COLO829 (cell line): ENCODE measurements at regions not wholly inside any gene's neighbourhood (a gene's known extent, or its start where the extent isn't known, plus 50 kb on each side); places are given as distances from the start of the nearest gene placed in this dataset.
"Not testable (repeated sequence)": the region's sequence is repeated elsewhere in the genome, so short reads cannot be mapped to it uniquely, and the experiment has no call there.

Experiments
- DNase-seq: peaks from one replicate; pipeline ENCODE4 v3.0.0; 2012; ENCODE audit warnings: low spot score

- peak; percentile 40 for DNase-seq
Measured at GRCh38 chr6:4253604-4254231, 118.3 kb upstream of the ECI2 start.

GRCh38 chr6:4252445-4252844, 117.1 kb upstream of the ECI2 start:
- DNase-seq: not testable (repeated sequence)

GRCh38 chr6:4250645-4251044, 115.3 kb upstream of the ECI2 start:
- no peak for DNase-seq

- DNase-seq: not testable (repeated sequence)
Measured at GRCh38 chr6:4243832-4244231, 108.5 kb upstream of the ECI2 start.

- no peak for DNase-seq
Measured at GRCh38 chr6:4243237-4243636, 107.9 kb upstream of the ECI2 start.

GRCh38 chr6:4242601-4243000, 107.2 kb upstream of the ECI2 start:
- no peak for DNase-seq

GRCh38 chr6:4240148-4240547, 104.8 kb upstream of the ECI2 start:
- no peak for DNase-seq

GRCh38 chr6:4225161-4225872, 89.9 kb upstream of the ECI2 start:
- DNase-seq: no peak

GRCh38 chr6:4224067-4224978, 88.9 kb upstream of the ECI2 start:
- no peak for DNase-seq

GRCh38 chr6:4220558-4220957, 85.2 kb upstream of the ECI2 start:
- no peak for DNase-seq

GRCh38 chr6:4218619-4219317, 83.4 kb upstream of the ECI2 start:
- DNase-seq: not testable (repeated sequence)

- DNase-seq: no peak
Measured at GRCh38 chr6:4212588-4212987, 77.2 kb upstream of the ECI2 start.

GRCh38 chr6:4210629-4211419, 75.4 kb upstream of the ECI2 start:
- peak; percentile 63 for DNase-seq

- no peak for DNase-seq
Measured at GRCh38 chr6:4209196-4209595, 73.8 kb upstream of the ECI2 start.

- peak; percentile 52 for DNase-seq
Measured at GRCh38 chr6:4208158-4208557, 72.8 kb upstream of the ECI2 start.

GRCh38 chr6:4203642-4204417, 68.5 kb upstream of the ECI2 start:
- not testable (repeated sequence) for DNase-seq

- no peak for DNase-seq
Measured at GRCh38 chr6:4192627-4193026, 57.3 kb upstream of the ECI2 start.

- DNase-seq: no peak
Measured at GRCh38 chr6:4192173-4192572, 56.8 kb upstream of the ECI2 start.

GRCh38 chr6:4191271-4191721, 55.9 kb upstream of the ECI2 start:
- no peak for DNase-seq

- no peak for DNase-seq
Measured at GRCh38 chr6:4189249-4189648, 53.9 kb upstream of the ECI2 start.
